Hepatocyte (in vitro differentiated cells): ENCODE measurements at regions not wholly inside any gene's neighbourhood (a gene's known extent, or its start where the extent isn't known, plus 50 kb on each side); places are given as distances from the start of the nearest gene placed in this dataset.

Experiments
- CTCF ChIP-seq: fragments of 200-600 bp; sonication (generic); IDR thresholded peaks from 2 replicates; pipeline ENCODE4 v1.5.1; 2016; ENCODE audit warnings: antibody characterized with exemption, mild to moderate bottlenecking; ENCODE audit not compliant: poor library complexity
- EZH2 ChIP-seq: fragments of 200-600 bp; sonication (generic); IDR thresholded peaks from 2 replicates; pipeline ENCODE4 v1.6.1; 2016; ENCODE audit warnings: antibody characterized with exemption, mild to moderate bottlenecking, borderline replicate concordance

GRCh38 chr6:147734151-147734550, 225.7 kb downstream of the SAMD5 start:
- no peak for TF ChIP-seq CTCF
- TF ChIP-seq EZH2 = no peak
